Kidney (tissue), 13 donors: ENCODE measurements at regions not wholly inside any gene's neighbourhood (a gene's known extent, or its start where the extent isn't known, plus 50 kb on each side); places are given as distances from the start of the nearest gene placed in this dataset.

ENCODE experiments used
- DNase-seq, 5 donors: peaks; one replicate each; pipeline ENCODE4 v3.0.0-alpha.2; 2013 to 2020
- FAIRE-seq: peaks from 2 replicates; lab custom pipeline; 2012; peaks lifted over from hg19 to GRCh38; lab: Jason Lieb, UNC
- H3K27ac ChIP-seq, 2 donors: one replicate each; pipeline ENCODE4 v1.7.0; 2013; ENCODE audit warnings: low read depth in 2 of 2, low read length in 2 of 2, inconsistent platforms in 1 of 2
- H3K27me3 ChIP-seq: one replicate; pipeline ENCODE4 v1.7.1; 2013; ENCODE audit warnings: low read length, inconsistent platforms; ENCODE audit not compliant: control insufficient read depth, insufficient read depth
- H3K36me3 ChIP-seq, 3 donors: one replicate each; pipeline versions ENCODE4 v1.7.0 to v1.7.1; 2013; ENCODE audit warnings: low read length in 3 of 3, control low read depth in 1 of 3, inconsistent platforms in 1 of 3; ENCODE audit not compliant: insufficient read depth in 3 of 3, control insufficient read depth in 2 of 3
- H3K4me1 ChIP-seq, 3 donors: one replicate each; pipeline versions ENCODE4 v1.7.0 to v1.7.1; 2013; ENCODE audit warnings: low read length in 3 of 3, inconsistent platforms in 1 of 3, low read depth in 1 of 3; ENCODE audit not compliant: control insufficient read depth in 2 of 3, insufficient read depth in 2 of 3
- H3K4me3 ChIP-seq, 3 donors: one replicate each; pipeline versions ENCODE4 v1.7.0 to v1.8.1; 2013; ENCODE audit warnings: low read length in 3 of 3, control low read depth in 1 of 3, inconsistent platforms in 1 of 3
- H3K9ac ChIP-seq, 3 donors: one replicate each; pipeline versions ENCODE4 v1.7.0 to v1.7.1; 2013; ENCODE audit warnings: low read length in 3 of 3, control low read depth in 1 of 3, inconsistent platforms in 1 of 3
- H3K9me3 ChIP-seq, 3 donors: one replicate each; pipeline versions ENCODE4 v1.7.0 to v1.7.1; 2013; ENCODE audit warnings: low read length in 3 of 3, control low read depth in 1 of 3, inconsistent platforms in 1 of 3; ENCODE audit not compliant: control insufficient read depth in 2 of 3, insufficient read depth in 1 of 3
- intact Hi-C: fragments of 100-400 bp; cut with DNase I; formaldehyde crosslinking; loops from one replicate; pipeline ENCODE4 v1.11.1; 2022
- TF ChIP-seq, protein P1 (sequence below): IDR thresholded peaks from 3 replicates; pipeline ENCODE4 v1.5.1; 2012; ENCODE audit warnings: mild to moderate bottlenecking, moderate library complexity, borderline replicate concordance; ENCODE audit not compliant: insufficient read depth; ENCODE audit errors: extremely low read depth
- donor health status: control.
- donor health status: control.
- donor health status: control.
- donor health status: control.
- donor health status: control.
- donor health status: DM: yes; HTN: yes; CAD: no.
- donor health status: Normal renal cell carcinoma (clear cell type).

DNA sequence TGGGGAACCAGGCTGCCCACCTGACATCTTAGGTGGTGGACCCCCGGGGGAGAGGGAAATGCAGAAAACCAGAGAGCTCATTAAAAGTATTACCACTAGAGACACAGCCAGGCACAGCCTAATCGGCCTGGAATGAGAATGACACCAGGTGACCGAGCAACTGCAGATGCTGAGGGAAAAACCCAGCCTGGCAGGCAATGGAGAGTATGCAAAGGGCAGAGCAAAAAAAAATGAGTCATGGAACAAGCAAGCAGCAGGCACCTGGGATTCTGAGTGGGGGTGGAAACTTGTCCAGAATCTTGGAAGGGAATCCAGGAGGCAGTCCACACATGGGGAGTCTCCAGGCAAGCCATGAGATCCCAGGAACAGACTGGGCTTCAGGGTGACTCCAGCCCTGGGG, 183.7 kb upstream of the LRRN1 start:
- no peaks in the 10 kb centered on the region for H3K36me3 ChIP-seq
- TF ChIP-seq, protein P1, sequence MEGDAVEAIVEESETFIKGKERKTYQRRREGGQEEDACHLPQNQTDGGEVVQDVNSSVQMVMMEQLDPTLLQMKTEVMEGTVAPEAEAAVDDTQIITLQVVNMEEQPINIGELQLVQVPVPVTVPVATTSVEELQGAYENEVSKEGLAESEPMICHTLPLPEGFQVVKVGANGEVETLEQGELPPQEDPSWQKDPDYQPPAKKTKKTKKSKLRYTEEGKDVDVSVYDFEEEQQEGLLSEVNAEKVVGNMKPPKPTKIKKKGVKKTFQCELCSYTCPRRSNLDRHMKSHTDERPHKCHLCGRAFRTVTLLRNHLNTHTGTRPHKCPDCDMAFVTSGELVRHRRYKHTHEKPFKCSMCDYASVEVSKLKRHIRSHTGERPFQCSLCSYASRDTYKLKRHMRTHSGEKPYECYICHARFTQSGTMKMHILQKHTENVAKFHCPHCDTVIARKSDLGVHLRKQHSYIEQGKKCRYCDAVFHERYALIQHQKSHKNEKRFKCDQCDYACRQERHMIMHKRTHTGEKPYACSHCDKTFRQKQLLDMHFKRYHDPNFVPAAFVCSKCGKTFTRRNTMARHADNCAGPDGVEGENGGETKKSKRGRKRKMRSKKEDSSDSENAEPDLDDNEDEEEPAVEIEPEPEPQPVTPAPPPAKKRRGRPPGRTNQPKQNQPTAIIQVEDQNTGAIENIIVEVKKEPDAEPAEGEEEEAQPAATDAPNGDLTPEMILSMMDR, result no peak
- H3K9me3 ChIP-seq, result no peaks in the 10 kb centered on the region
- H3K4me1 ChIP-seq, result no peaks in the 10 kb centered on the region
- H3K27me3 ChIP-seq, result no peaks in the 10 kb centered on the region
- H3K9ac ChIP-seq, result no peak overlapping the region
- H3K4me3 ChIP-seq, result no peak overlapping the region
- no peak overlapping the region for H3K27ac ChIP-seq
- FAIRE-seq (no peak), DNase-seq (no peak)
- intact Hi-C loops, result no loop called here

GRCh38 chr3:3610581-3611298, 188.5 kb upstream of the LRRN1 start:
- intact Hi-C loops, result no loop called here
- H3K27me3 ChIP-seq, result no peaks in the 10 kb centered on the region
- no peak overlapping the region for H3K27ac ChIP-seq
- H3K4me3 ChIP-seq, result no peak overlapping the region
- H3K36me3 ChIP-seq, result no peaks in the 10 kb centered on the region
- DNase-seq (no peak), FAIRE-seq (no peak)
- TF ChIP-seq, protein P1, result no peak
- H3K4me1 ChIP-seq, result no peaks in the 10 kb centered on the region
- no peak overlapping the region for H3K9ac ChIP-seq
- no peaks in the 10 kb centered on the region for H3K9me3 ChIP-seq

- FAIRE-seq, result no peak
- no peaks in the 10 kb centered on the region for H3K36me3 ChIP-seq
- H3K27ac ChIP-seq, result no peak overlapping the region
- no peaks in the 10 kb centered on the region for H3K27me3 ChIP-seq
- intact Hi-C loops, result no loop called here
- no peak for DNase-seq
- no peak overlapping the region for H3K9ac ChIP-seq
- H3K4me3 ChIP-seq, result no peak overlapping the region
- no peaks in the 10 kb centered on the region for H3K4me1 ChIP-seq
- H3K9me3 ChIP-seq, result no peaks in the 10 kb centered on the region
- TF ChIP-seq, protein P1, result no peak
Observed at GRCh38 chr3:3606321-3606720, 192.9 kb upstream of the LRRN1 start.

- no peaks in the 10 kb centered on the region for H3K9me3 ChIP-seq
- no peaks in the 10 kb centered on the region for H3K27me3 ChIP-seq
- TF ChIP-seq, protein P1, result no peak
- no peaks in the 10 kb centered on the region for H3K36me3 ChIP-seq
- FAIRE-seq (no peak), DNase-seq (no peak)
- no peak overlapping the region for H3K9ac ChIP-seq
- no peaks in the 10 kb centered on the region for H3K4me1 ChIP-seq
- no peak overlapping the region for H3K27ac ChIP-seq
- H3K4me3 ChIP-seq, result no peak overlapping the region
- intact Hi-C loops, result no loop called here
Observed at GRCh38 chr3:3605226-3605625, 194.0 kb upstream of the LRRN1 start.
